Esophagus muscularis mucosa (tissue), 3 donors: ENCODE measurements at regions not wholly inside any gene's neighbourhood (a gene's known extent, or its start where the extent isn't known, plus 50 kb on each side); places are given as distances from the start of the nearest gene placed in this dataset.

Source experiments
- CTCF ChIP-seq, 3 experiments: fragments of 200-600 bp in 2 of 3; fragments of 450-650 bp in 1 of 3; sonication (generic) in 2 of 3; IDR thresholded peaks; one replicate each; pipeline ENCODE4 v1.5.1; 2017 to 2019; ENCODE audit warnings: antibody characterized with exemption in 3 of 3, mild to moderate bottlenecking in 2 of 3, moderate library complexity in 1 of 3
- POLR2AphosphoS5 ChIP-seq, 2 donors: sonication (generic); formaldehyde crosslinking; IDR thresholded peaks; one replicate each; pipeline ENCODE4 v1.6.1; 2017; ENCODE audit warnings: antibody characterized with exemption in 2 of 2

- TF ChIP-seq CTCF (IDR thresholded peaks at IDR 0.05), result no peak
- no peak for TF ChIP-seq POLR2AphosphoS5 (IDR thresholded peaks at IDR 0.05)
Observed at GRCh38 chr11:116061322-116061721, 557.1 kb upstream of the CADM1 start.
